ENCODE measurements at regions not wholly inside any gene's neighbourhood (a gene's known extent, or its start where the extent isn't known, plus 50 kb on each side); places are given as distances from the start of the nearest gene placed in this dataset.

GRCh38 chr16:63067141-63067540, 1030.9 kb upstream of the CDH8 start:
- TF ChIP-seq POLR2AphosphoS5 (IDR thresholded peaks at IDR 0.05), result no peak
- no peak for TF ChIP-seq POLR2A (IDR thresholded peaks at IDR 0.05)

Data from stomach (tissue), 4 donors.